B cell (primary cell): ENCODE measurements at regions not wholly inside any gene's neighbourhood (a gene's known extent, or its start where the extent isn't known, plus 50 kb on each side); places are given as distances from the start of the nearest gene placed in this dataset.

Experiments used
- ATAC-seq: fragments of 200-7000 bp; cut with Tn5 transposase; one replicate; pipeline ENCODE4 v1.10.0; 2021; ENCODE audit warnings: low read depth, mild to moderate bottlenecking, moderate number of reproducible peaks, moderate library complexity
- CTCF ChIA-PET: fragments of 350-600 bp; sonication (Branson Sonifier 250); formaldehyde crosslinking; loops from one replicate; lab custom pipeline; 2021; ENCODE audit warnings: antibody characterized with exemption, inconsistent platforms; lab: Charles Lee
- POLR2A ChIA-PET: fragments of 350-600 bp; sonication (Branson Sonifier 250); formaldehyde crosslinking; loops from one replicate; lab custom pipeline; 2021; ENCODE audit warnings: antibody characterized with exemption; lab: Charles Lee
- DNase-seq: peaks from one replicate; pipeline ENCODE4 v3.0.0; 2013
- H2AFZ ChIP-seq: 2 replicates; pipeline ENCODE4 v1.6.1; 2012; ENCODE audit warnings: mild to moderate bottlenecking, low read depth, low read length; ENCODE audit not compliant: insufficient read depth, poor library complexity, severe bottlenecking
- H3K27ac ChIP-seq, 2 donors: 1 replicate in 1 of 2; 2 replicates in 1 of 2; pipeline ENCODE4 v1.5.1; 2012 to 2013; ENCODE audit warnings: low read length in 2 of 2, mild to moderate bottlenecking in 2 of 2, moderate library complexity in 1 of 2
- H3K27me3 ChIP-seq, 4 experiments: fragments of 200-600 bp in 1 of 4; sonication (generic) in 1 of 4; replicated peaks in 1 of 4; 1 replicate in 2 of 4; 2 replicates in 2 of 4; pipeline versions ENCODE4 v1.6.1 to v1.7.0; 2013 to 2016; ENCODE audit warnings: low read length in 3 of 4, mild to moderate bottlenecking in 2 of 4, mixed read lengths in 1 of 4, moderate library complexity in 1 of 4; ENCODE audit not compliant: insufficient read depth in 4 of 4, control insufficient read depth in 3 of 4; ENCODE audit errors: control extremely low read depth in 1 of 4
- H3K36me3 ChIP-seq, 2 experiments: replicated peaks in 1 of 2; 1 replicate in 1 of 2; 2 replicates in 1 of 2; pipeline versions ENCODE4 v1.6.1 to v1.7.1; 2013; ENCODE audit warnings: low read length in 1 of 2; ENCODE audit not compliant: insufficient read depth in 2 of 2, control insufficient read depth in 1 of 2; ENCODE audit errors: control extremely low read depth in 1 of 2, extremely low read depth in 1 of 2
- H3K4me1 ChIP-seq, 2 donors: fragments of 200-600 bp in 1 of 2; sonication (generic) in 1 of 2; 1 replicate in 1 of 2; 2 replicates in 1 of 2; pipeline versions ENCODE4 v1.5.1 to v1.6.1; 2013 to 2017; ENCODE audit warnings: low read length in 2 of 2; ENCODE audit not compliant: control insufficient read depth in 2 of 2, insufficient read depth in 2 of 2
- H3K4me2 ChIP-seq: replicated peaks from 2 replicates; pipeline ENCODE3; 2012; ENCODE audit warnings: mild to moderate bottlenecking, low read depth, low read length; ENCODE audit not compliant: poor library complexity, severe bottlenecking
- H3K4me3 ChIP-seq, 5 experiments: fragments of 200-600 bp in 1 of 5; sonication (generic) in 1 of 5; 1 replicate in 3 of 5; 2 replicates in 2 of 5; pipeline versions ENCODE4 v1.5.1 to v1.7.0; 2011 to 2016; ENCODE audit warnings: low read length in 4 of 5, mild to moderate bottlenecking in 4 of 5, low read depth in 2 of 5, control low read depth in 1 of 5, moderate library complexity in 1 of 5; ENCODE audit not compliant: insufficient read depth in 1 of 5; ENCODE audit errors: control extremely low read depth in 1 of 5, extremely low read depth in 1 of 5
- H3K79me2 ChIP-seq: fragments of 200-600 bp; sonication (generic); one replicate; pipeline ENCODE4 v1.6.0; 2016; ENCODE audit warnings: low read length; ENCODE audit not compliant: control insufficient read depth, insufficient read depth
- H3K9ac ChIP-seq: fragments of 200-600 bp; sonication (generic); 2 replicates; pipeline ENCODE4 v1.6.1; 2017; ENCODE audit warnings: mild to moderate bottlenecking, low read length, moderate library complexity
- H3K9me3 ChIP-seq, 3 donors: one replicate each; pipeline versions ENCODE4 v1.6.1 to v1.7.1; 2013; ENCODE audit warnings: low read length in 2 of 3; ENCODE audit not compliant: control insufficient read depth in 2 of 3, insufficient read depth in 1 of 3; ENCODE audit errors: control extremely low read depth in 1 of 3
- H4K20me1 ChIP-seq: 2 replicates; pipeline ENCODE4 v1.6.0; 2012; ENCODE audit warnings: mild to moderate bottlenecking, low read length; ENCODE audit not compliant: insufficient read depth, control insufficient read depth, poor library complexity, severe bottlenecking
- H3K27ac Mint-ChIP-seq: one replicate; pipeline ENCODE4 v1.8.0; 2021; ENCODE audit warnings: mixed read lengths
- H3K27me3 Mint-ChIP-seq: one replicate; pipeline ENCODE4 v1.8.0; 2021; ENCODE audit warnings: mixed read lengths
- H3K4me1 Mint-ChIP-seq: one replicate; pipeline ENCODE4 v1.8.0; 2021; ENCODE audit warnings: mixed read lengths
- H3K4me3 Mint-ChIP-seq: one replicate; pipeline ENCODE4 v1.8.0; 2021; ENCODE audit warnings: mixed read lengths
- H3K9me3 Mint-ChIP-seq: one replicate; pipeline ENCODE4 v1.8.0; 2022; ENCODE audit warnings: mixed read lengths; ENCODE audit not compliant: insufficient read depth
- CTCF ChIP-seq: fragments of 200-600 bp; IDR thresholded peaks from one replicate; pipeline ENCODE4 v1.8.0; 2022; ENCODE audit warnings: antibody characterized with exemption, mild to moderate bottlenecking
- EZH2 ChIP-seq: IDR thresholded peaks from 2 replicates; pipeline ENCODE4 v1.6.1; 2012; ENCODE audit warnings: borderline replicate concordance, low read depth, mild to moderate bottlenecking, moderate library complexity, low read length; ENCODE audit not compliant: insufficient read depth, poor library complexity, severe bottlenecking
- WGBS: methylation state at CpG from one replicate; pipeline ENCODE4 v1.1.5; 2013; ENCODE audit warnings: missing lambda C conversion rate; ENCODE audit not compliant: insufficient coverage; 5-methylcytosine and 5-hydroxymethylcytosine counted together
- intact Hi-C: fragments of 100-400 bp; cut with micrococcal nuclease; formaldehyde crosslinking; loops from one replicate; pipeline ENCODE4 v1.10.0; 2022

GRCh38 chr4:45527160-45527559 is 596.7 kb downstream of the GABRG1 start:
- WGBS: no CpG with 5 or more reads among the region's 3 CpGs
- intact Hi-C loops: no loop called here
- ChIA-PET POLR2A (no interaction called here), CTCF (no interaction called here)
- Histone ChIP-seq H3K4me3 (no peak overlapping the region), H3K27me3 (no peaks in the 10 kb centered on the region), H3K9me3 (peaks cover 0 to 17% (median 0%) of the 10 kb centered on the region in 3 donors), H3K9ac (no peak overlapping the region), H3K4me2 (no peak overlapping the region), H2AFZ (no peak overlapping the region), H3K79me2 (no peaks in the 10 kb centered on the region), H3K4me1 (no peaks in the 10 kb centered on the region), H3K27ac (no peak overlapping the region), H3K36me3 (no peaks in the 10 kb centered on the region), H4K20me1 (no peaks in the 10 kb centered on the region)
- Mint-ChIP-seq H3K9me3 (peaks cover 2% of the 10 kb centered on the region), H3K4me3 (no peak overlapping the region), H3K27ac (no peak overlapping the region), H3K4me1 (no peaks in the 10 kb centered on the region), H3K27me3 (no peaks in the 10 kb centered on the region)
- DNase-seq: no peak
- no peak for ATAC-seq
- TF ChIP-seq EZH2: no peak
- TF ChIP-seq CTCF: no peak

GRCh38 chr4:45518832-45519231 is 605.0 kb downstream of the GABRG1 start:
- ATAC-seq: no peak
- Histone ChIP-seq H3K27me3 (no peaks in the 10 kb centered on the region), H3K79me2 (no peaks in the 10 kb centered on the region), H2AFZ (no peak overlapping the region), H3K9me3 (no peaks in the 10 kb centered on the region), H3K4me3 (no peak overlapping the region), H3K36me3 (no peaks in the 10 kb centered on the region), H4K20me1 (no peaks in the 10 kb centered on the region), H3K9ac (no peak overlapping the region), H3K4me1 (no peaks in the 10 kb centered on the region), H3K4me2 (no peak overlapping the region), H3K27ac (no peak overlapping the region)
- H3K4me1 Mint-ChIP-seq: no peaks in the 10 kb centered on the region
- intact Hi-C loops: no loop called here
- ChIA-PET POLR2A (no interaction called here), CTCF (no interaction called here)
- H3K9me3 Mint-ChIP-seq: peaks cover 3% of the 10 kb centered on the region
- TF ChIP-seq CTCF: no peak
- TF ChIP-seq EZH2: no peak
- WGBS: 91% methylated on average over 3 of the region's 6 CpGs
- H3K27ac Mint-ChIP-seq: no peak overlapping the region
- no peaks in the 10 kb centered on the region for H3K27me3 Mint-ChIP-seq
- DNase-seq: no peak
- no peak overlapping the region for H3K4me3 Mint-ChIP-seq
